Cardiac fibroblast (primary cell): ENCODE measurements at regions not wholly inside any gene's neighbourhood (a gene's known extent, or its start where the extent isn't known, plus 50 kb on each side); places are given as distances from the start of the nearest gene placed in this dataset.
A peak's percentile ranks its signal among the peaks of the same experiment; 100 is the strongest.

Experiments used
- DNase-seq, 2 donors: peaks; one replicate each; pipeline versions ENCODE4 v3.0.0 to v3.0.0-alpha.2; 2010; ENCODE audit warnings: low read depth in 2 of 2
- H3K4me3 ChIP-seq, 2 donors: replicated peaks in 1 of 2; 1 replicate in 1 of 2; 2 replicates in 1 of 2; pipeline ENCODE4 v1.5.1; 2011; ENCODE audit warnings: low read depth in 2 of 2, low read length in 2 of 2, mild to moderate bottlenecking in 2 of 2, moderate library complexity in 1 of 2
- TF ChIP-seq, protein P1 (sequence below): IDR thresholded peaks from one replicate; pipeline ENCODE4 v1.5.1; 2011; ENCODE audit warnings: low read depth, mild to moderate bottlenecking, low read length, inconsistent platforms

DNA sequence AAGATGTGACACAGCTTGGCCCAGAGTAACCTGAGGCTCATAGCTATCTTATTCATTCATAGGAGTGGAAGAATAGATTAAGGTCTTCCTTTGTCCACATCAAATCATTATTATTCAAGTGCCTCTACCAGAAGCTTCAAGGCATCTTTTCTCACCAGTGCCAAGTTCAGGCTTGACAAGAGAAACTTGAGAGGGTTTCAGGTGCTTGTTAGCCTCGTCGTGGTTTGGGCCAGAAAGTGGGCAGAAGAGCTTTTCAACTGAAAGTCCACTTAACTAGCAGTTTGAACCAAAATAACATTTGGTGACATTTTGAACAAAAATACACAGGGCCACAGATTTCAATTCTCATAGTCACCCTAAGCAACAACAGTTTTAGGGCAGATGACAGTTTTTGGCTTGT is 1184.2 kb downstream of the FLRT2 start:
- DNase-seq: no peak
- TF ChIP-seq, protein P1, sequence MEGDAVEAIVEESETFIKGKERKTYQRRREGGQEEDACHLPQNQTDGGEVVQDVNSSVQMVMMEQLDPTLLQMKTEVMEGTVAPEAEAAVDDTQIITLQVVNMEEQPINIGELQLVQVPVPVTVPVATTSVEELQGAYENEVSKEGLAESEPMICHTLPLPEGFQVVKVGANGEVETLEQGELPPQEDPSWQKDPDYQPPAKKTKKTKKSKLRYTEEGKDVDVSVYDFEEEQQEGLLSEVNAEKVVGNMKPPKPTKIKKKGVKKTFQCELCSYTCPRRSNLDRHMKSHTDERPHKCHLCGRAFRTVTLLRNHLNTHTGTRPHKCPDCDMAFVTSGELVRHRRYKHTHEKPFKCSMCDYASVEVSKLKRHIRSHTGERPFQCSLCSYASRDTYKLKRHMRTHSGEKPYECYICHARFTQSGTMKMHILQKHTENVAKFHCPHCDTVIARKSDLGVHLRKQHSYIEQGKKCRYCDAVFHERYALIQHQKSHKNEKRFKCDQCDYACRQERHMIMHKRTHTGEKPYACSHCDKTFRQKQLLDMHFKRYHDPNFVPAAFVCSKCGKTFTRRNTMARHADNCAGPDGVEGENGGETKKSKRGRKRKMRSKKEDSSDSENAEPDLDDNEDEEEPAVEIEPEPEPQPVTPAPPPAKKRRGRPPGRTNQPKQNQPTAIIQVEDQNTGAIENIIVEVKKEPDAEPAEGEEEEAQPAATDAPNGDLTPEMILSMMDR: no peak
- no peak overlapping the region for H3K4me3 ChIP-seq

DNA sequence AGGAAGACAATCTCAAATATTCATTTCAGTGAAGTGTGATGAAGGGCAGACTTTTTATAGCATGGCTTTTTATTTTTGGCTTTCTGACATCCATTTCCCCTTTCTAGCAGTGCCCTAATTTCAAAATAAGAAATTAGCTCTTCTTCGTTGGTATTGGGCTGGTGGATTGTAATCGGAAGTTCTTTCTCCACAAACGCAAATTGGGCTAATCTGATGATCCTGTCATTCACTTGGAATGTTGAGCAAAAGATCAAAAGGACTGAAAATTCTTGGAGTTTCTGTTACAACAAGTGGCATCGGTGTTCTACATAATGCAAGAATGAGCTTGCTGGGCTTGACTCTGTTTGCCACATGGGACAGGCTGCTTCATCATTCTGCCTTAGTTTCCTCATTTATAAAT is 1182.8 kb downstream of the FLRT2 start:
- no peak for DNase-seq
- H3K4me3 ChIP-seq: no peak overlapping the region
- TF ChIP-seq, protein P1: no peak

DNA sequence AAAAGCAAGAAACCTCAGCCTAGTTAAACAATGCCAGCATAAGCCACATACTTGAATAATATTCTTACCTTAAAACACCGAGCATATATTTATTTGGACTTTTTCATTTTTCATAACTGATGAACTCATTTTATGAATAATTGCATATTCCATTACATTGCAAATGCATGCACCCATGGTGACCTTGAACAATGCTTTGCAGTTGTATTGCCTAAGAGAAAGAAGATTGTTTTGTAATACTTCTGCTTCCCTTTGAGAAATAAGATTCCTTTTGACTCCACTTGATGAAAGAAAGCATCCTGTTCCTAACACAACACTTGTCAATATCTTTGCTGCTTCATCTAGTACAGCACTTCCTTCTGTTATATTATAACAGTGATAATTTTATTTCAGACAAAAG is 1182.2 kb downstream of the FLRT2 start:
- H3K4me3 ChIP-seq: no peak overlapping the region
- TF ChIP-seq, protein P1: no peak
- peak in 1 of 2 donors; percentile 9 for DNase-seq

DNA sequence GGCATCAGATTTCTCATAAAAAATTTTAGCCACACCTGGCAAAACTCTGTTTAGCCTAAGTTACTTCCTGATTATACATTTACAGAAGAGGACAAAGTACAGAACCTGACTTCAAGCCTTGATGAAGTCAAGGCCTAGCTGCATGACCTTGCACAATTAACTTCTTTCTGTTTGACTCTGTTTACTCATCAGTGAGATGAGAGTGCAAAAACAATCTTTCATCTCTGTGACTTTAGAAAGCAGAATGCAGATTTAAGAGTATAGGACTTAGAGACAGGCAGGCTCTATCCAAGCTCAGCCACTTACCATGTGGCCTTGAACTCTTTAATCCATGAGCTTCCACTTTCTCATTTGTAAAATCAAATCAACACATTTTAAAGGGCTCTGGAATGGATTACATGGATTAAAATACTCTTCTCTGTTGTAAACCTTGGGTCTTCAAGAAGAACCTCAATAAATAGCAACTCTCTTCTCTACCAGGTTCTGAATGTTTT is 1178.9 kb downstream of the FLRT2 start:
- DNase-seq: no peak
- TF ChIP-seq, protein P1: no peak
- H3K4me3 ChIP-seq: no peak overlapping the region

DNA sequence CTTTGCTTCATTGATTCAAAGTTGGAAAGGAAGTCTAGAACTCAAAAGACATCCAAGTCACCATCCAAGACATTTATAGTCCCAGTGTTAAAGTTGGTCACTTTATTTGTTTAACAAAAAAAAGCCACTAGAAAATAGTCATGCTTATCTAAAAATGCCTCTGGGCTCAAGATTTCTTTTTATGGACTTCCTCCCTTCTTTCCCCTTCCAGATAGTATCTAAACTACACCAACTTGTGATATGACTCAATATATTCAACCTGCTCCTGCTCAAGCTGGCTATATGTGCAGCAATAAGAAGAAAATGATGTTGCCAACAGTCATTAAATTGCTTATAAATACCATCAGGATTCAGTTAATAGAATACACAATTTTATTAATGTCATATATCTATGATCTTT is 1177.1 kb downstream of the FLRT2 start:
- no peak overlapping the region for H3K4me3 ChIP-seq
- TF ChIP-seq, protein P1: no peak
- DNase-seq: no peak

DNA sequence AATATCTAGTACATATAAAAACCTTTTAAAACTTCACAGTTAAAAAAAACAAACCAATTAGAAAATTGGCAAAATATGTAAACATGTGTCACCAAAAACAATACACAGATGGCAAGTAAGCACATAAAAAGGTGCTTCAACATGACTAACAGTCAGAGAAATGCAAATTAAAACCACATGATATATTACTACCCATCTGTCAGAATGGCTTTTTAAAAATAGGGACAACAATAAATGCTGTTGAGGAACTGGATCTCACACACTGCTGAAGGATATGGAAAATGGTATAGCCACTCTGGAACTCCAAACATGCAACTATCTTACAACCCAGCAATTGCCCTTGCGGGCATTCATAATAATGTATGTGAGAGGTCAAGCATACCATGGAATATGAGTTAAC is 1153.6 kb downstream of the FLRT2 start:
- DNase-seq: no peak
- H3K4me3 ChIP-seq: no peak overlapping the region
- TF ChIP-seq, protein P1: no peak

DNA sequence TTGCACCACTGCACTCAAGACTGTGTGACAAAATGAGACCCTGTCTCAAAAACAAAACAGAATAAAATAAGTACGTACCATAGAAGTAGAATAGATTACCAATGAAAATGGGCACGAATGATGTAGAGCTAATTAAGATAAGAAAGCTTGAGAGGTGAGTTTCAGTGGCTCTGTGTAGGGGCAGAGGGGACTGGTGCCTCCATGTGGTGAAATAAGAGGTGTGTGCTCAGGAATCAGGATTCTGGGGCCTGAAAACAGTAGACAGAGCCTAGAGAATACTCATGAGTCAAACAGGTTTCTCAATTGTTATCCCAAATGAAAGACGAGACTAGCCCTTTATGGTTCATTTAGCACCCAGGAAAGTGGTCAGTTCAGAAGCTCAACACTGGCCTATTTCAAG is 1145.1 kb downstream of the FLRT2 start:
- no peak overlapping the region for H3K4me3 ChIP-seq
- TF ChIP-seq, protein P1: no peak
- no peak for DNase-seq
